Activated CD8-positive, alpha-beta T cell treated with anti-CD3 and anti-CD28 coated beads, Interleukin-2, amount 10 ng/mL, durations not matched to agents 7 days and 5 days (primary cell): ENCODE measurements at regions not wholly inside any gene's neighbourhood (a gene's known extent, or its start where the extent isn't known, plus 50 kb on each side); places are given as distances from the start of the nearest gene placed in this dataset.

Experiments used
- ATAC-seq: fragments of 150-1000 bp; cut with Tn5 transposase; one replicate; pipeline ENCODE4 v1.10.0; 2021; ENCODE audit warnings: moderate library complexity
- CTCF ChIA-PET: fragments of 350-600 bp; sonication (Branson Sonifier 250); formaldehyde crosslinking; loops from one replicate; lab custom pipeline; 2021; ENCODE audit warnings: antibody characterized with exemption; lab: Charles Lee
- POLR2A ChIA-PET: fragments of 350-600 bp; sonication (Branson Sonifier 250); formaldehyde crosslinking; loops from one replicate; lab custom pipeline; 2021; ENCODE audit warnings: antibody characterized with exemption; lab: Charles Lee
- DNase-seq: peaks from one replicate; pipeline ENCODE4 v3.0.0-alpha.2; 2020
- H3K27ac Mint-ChIP-seq: one replicate; pipeline ENCODE4 v1.8.0; 2021; ENCODE audit warnings: mild to moderate bottlenecking, mixed read lengths
- H3K27me3 Mint-ChIP-seq: one replicate; pipeline ENCODE4 v1.8.0; 2021; ENCODE audit warnings: low read depth, mixed read lengths
- H3K36me3 Mint-ChIP-seq: one replicate; pipeline ENCODE4 v1.8.0; 2021; ENCODE audit warnings: low read depth, mixed read lengths
- H3K4me1 Mint-ChIP-seq: one replicate; pipeline ENCODE4 v1.8.0; 2021; ENCODE audit warnings: low read depth, mixed read lengths
- H3K4me3 Mint-ChIP-seq: one replicate; pipeline ENCODE4 v1.8.0; 2021; ENCODE audit warnings: mild to moderate bottlenecking, mixed read lengths
- H3K9me3 Mint-ChIP-seq: one replicate; pipeline ENCODE4 v1.8.0; 2022; ENCODE audit warnings: mixed read lengths; ENCODE audit not compliant: insufficient read depth

DNA sequence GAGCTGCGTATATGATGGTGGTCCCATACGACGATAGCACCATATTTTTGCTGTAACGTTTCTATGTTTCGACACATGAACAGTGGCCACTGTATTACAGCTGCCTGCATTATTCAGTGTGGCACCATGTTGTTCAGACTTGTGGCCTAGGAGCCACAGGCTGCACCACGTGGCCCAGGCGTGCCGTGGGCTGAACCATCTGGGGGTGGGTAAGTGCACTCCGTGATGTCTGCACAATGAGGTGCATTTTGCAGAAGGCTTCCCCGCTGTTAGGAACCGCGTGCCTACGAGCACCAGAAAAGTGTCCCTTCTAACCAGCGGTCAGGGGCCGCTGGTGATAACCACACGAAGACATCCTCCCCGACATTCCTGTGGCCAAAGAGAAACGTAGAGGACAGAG lies 433.7 kb upstream of the MYT1L start:
- Mint-ChIP-seq H3K9me3 (no peaks in the 10 kb centered on the region), H3K36me3 (no peaks in the 10 kb centered on the region), H3K27ac (no peak overlapping the region), H3K27me3 (no peaks in the 10 kb centered on the region), H3K4me1 (no peaks in the 10 kb centered on the region), H3K4me3 (no peak overlapping the region)
- DNase-seq (no peak), ATAC-seq (no peak)
- ChIA-PET CTCF (no interaction called here), POLR2A (no interaction called here)

DNA sequence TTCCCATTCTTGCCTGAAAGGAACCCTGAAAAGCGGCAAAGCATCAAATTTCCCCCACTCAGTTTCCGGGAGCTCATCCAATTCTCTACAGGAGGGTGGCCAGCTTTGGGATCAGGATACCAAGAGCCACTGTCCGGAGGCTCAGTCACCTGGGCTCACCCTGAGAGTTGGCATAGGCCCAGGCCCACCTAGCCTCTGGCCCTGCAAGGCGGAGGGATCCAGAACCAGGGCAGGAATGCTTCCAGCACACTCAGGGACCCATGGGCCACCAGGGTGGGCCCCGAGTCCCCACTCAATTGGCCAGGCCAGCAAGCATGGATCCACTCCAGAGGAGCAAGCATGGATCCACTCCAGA lies 432.9 kb upstream of the MYT1L start:
- no peaks in the 10 kb centered on the region for H3K9me3 Mint-ChIP-seq
- no peak for DNase-seq
- H3K4me1 Mint-ChIP-seq = no peaks in the 10 kb centered on the region
- no peak overlapping the region for H3K27ac Mint-ChIP-seq
- ATAC-seq = no peak
- no peaks in the 10 kb centered on the region for H3K36me3 Mint-ChIP-seq
- H3K27me3 Mint-ChIP-seq = no peaks in the 10 kb centered on the region
- H3K4me3 Mint-ChIP-seq = no peak overlapping the region
- POLR2A ChIA-PET = no interaction called here
- CTCF ChIA-PET = no interaction called here

DNA sequence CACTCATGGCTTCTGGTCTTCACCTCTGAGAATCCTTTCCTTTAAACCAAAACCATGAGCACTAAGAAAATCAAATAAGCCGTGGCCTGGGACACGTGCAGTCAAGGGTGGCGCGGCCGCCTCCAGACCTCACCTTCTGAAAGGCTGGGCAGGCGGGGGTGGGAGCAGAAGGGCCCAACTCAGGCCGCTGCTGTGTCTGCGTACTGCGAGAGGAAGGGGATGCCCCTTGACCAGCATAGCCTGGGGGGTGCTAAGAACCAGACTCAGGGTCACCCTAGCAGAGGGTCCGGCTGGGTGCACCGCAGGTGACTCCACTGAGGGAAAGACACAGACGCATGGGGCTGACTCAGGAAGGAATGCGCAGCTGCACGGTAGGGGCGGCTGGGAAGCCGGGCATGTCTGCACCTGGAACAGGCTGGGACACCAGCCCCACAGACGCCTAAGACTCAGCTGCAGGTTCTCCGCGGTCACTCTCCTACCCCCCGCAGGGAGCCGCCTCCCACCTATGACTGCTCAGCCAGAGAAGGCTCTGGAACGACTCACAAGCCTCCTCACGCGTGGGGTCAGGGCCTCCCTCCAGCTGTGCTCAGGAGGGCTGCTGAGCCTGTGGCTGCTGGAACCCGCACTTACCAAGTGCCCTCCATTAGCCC lies 432.4 kb upstream of the MYT1L start:
- H3K4me3 Mint-ChIP-seq = no peak overlapping the region

DNA sequence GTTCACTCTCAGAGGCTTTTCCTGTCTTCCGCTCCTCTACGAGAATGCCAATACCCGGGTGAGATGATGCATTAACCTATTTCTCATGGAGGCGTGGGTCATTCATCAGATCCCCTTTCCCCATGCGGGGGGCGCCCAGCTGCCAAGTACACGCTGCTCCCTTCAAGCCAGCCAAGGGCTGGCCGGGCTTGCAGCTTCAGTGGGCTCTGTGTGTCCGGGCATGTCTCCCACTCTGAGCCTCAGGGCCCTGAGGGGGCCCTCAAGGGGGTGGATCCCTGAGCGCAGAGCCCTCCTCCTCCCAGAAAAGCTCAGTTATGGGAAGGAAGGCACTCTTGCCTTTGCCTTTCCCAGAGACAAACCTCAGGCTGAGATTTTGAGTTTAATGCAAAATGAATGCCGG lies 431.8 kb upstream of the MYT1L start:
- CTCF ChIA-PET = no interaction called here
- Mint-ChIP-seq H3K4me3 (no peak overlapping the region), H3K9me3 (no peaks in the 10 kb centered on the region), H3K27ac (no peak overlapping the region), H3K27me3 (no peaks in the 10 kb centered on the region), H3K4me1 (no peaks in the 10 kb centered on the region), H3K36me3 (no peaks in the 10 kb centered on the region)
- no peak for DNase-seq
- POLR2A ChIA-PET = no interaction called here
- no peak for ATAC-seq

More for the DNA sequence above, 432.4 kb upstream of the MYT1L start:
- H3K27me3 Mint-ChIP-seq = no peaks in the 10 kb centered on the region
- ChIA-PET CTCF (no interaction called here), POLR2A (no interaction called here)
- no peaks in the 10 kb centered on the region for H3K4me1 Mint-ChIP-seq
- H3K36me3 Mint-ChIP-seq = no peaks in the 10 kb centered on the region
- no peak for DNase-seq
- no peak overlapping the region for H3K27ac Mint-ChIP-seq
- H3K9me3 Mint-ChIP-seq = no peaks in the 10 kb centered on the region
- ATAC-seq = no peak

DNA sequence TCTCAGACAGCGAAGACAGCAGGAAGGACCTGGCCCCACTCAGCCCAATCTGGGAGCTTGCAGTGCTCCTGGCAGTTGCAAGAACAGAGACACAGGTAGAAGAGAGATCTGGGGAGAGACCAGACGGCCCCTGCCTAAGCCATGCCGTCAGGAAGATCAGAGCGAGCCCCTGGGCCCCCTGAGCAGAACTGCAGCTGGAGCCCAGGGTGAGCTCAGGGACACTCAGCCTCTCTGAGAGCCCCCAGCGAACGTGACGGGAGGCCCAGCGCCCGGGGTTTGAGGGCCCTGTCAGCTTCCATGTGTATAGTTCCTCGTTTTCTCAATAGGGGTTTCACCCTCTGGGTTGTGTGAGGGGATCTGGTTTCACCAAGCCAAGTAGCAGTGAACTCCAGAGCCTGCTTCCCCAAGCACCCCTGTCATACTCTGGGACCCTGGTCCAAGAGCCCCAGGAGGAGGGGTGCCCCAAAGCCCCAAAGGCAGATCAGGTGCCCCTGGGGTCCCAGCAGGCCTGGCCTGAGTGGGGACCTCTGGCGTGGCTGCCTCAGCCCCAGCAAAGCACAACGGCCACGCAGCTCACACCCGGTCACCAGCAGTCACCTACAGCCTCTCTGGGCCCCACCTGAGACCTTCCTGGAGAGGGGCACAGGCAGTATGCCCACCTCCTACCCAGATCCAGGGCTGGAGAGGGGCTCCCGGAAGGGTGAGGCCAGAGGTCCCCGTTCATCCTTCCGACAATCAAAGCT lies 431.3 kb upstream of the MYT1L start:
- no peak for ATAC-seq
- no peak overlapping the region for H3K4me3 Mint-ChIP-seq
- H3K27ac Mint-ChIP-seq = no peak overlapping the region
- ChIA-PET CTCF (no interaction called here), POLR2A (no interaction called here)
- H3K4me1 Mint-ChIP-seq = no peaks in the 10 kb centered on the region
- H3K27me3 Mint-ChIP-seq = no peaks in the 10 kb centered on the region
- H3K36me3 Mint-ChIP-seq = no peaks in the 10 kb centered on the region
- no peaks in the 10 kb centered on the region for H3K9me3 Mint-ChIP-seq
- DNase-seq = no peak

DNA sequence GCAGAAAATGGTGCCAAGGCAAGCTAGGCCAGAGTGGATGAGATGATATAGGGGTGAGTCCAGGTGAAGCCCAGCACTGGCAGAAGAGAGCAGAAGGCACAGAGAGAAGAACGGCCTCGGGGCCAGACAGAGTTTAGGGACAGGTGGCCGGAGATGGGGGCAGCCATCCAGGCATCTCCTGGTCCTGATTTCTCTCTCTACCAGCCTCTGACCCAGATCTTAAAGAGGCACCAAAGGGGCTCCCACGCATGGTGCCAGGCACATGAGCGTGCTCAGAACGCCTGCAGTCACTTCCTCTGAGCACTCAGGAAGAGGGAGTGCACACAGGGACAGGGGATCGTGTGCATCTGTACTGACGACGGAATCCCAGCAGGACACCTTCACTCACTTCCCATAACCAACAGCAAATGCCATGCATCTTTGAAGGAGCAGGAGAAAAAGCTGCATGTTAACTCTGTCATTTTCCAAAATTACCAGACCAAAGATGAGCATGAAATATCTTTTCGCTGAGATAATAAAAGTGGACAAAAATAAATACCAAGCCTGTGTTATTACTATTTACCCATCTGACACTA lies 427.8 kb upstream of the MYT1L start:
- CTCF ChIA-PET = no interaction called here
- no peaks in the 10 kb centered on the region for H3K27me3 Mint-ChIP-seq

DNA sequence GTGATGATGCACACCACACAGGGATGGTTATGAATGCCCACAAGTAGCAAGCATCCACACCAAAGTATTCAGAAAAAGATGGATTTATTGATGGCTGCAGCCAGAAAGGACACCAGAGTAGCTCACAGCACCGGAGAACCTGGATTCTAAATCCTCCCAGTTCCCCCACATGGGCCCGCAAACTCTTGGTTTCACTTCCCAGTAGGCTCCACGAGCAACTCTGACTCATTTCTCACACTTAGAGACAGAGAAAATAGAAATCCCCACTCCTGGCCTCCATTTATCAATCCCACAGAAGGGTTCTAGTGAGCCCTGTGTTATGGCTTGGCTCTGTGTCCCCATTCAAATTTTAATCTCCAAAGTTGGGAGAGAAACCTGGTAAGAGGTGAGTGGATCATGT lies 426.7 kb upstream of the MYT1L start:
- Mint-ChIP-seq H3K9me3 (no peaks in the 10 kb centered on the region), H3K27me3 (no peaks in the 10 kb centered on the region), H3K27ac (no peak overlapping the region), H3K36me3 (no peaks in the 10 kb centered on the region), H3K4me3 (no peak overlapping the region), H3K4me1 (no peaks in the 10 kb centered on the region)
- ATAC-seq (no peak), DNase-seq (no peak)
- ChIA-PET POLR2A (no interaction called here), CTCF (no interaction called here)

More for the DNA sequence above, 427.8 kb upstream of the MYT1L start:
- Mint-ChIP-seq H3K9me3 (no peaks in the 10 kb centered on the region), H3K4me3 (no peak overlapping the region), H3K36me3 (no peaks in the 10 kb centered on the region), H3K27ac (no peak overlapping the region), H3K4me1 (no peaks in the 10 kb centered on the region)
- no peak for ATAC-seq
- DNase-seq = no peak
- POLR2A ChIA-PET = no interaction called here

DNA sequence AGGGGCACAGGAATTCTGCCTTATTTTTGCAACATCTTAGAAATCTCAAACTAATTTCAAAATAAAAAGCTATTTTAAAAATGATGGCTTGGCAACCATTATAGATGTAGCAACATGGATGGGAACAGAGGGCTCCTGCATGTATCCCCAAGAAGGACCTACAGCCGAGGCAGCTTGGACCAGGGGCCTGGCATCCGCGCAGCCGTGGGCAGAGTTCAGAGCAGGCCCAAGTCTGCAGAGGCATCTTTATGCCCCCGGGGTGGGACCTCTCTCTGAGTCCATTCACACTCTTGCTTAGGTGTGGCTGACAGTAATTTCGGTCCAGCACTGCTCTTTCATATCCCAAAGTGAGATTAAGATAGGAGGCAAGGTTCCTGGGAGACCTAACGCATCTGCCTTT lies 425.8 kb upstream of the MYT1L start:
- ChIA-PET POLR2A (no interaction called here), CTCF (no interaction called here)
- H3K36me3 Mint-ChIP-seq = no peaks in the 10 kb centered on the region
- ATAC-seq (no peak), DNase-seq (no peak)
- H3K27me3 Mint-ChIP-seq = no peaks in the 10 kb centered on the region
- no peak overlapping the region for H3K4me3 Mint-ChIP-seq
- H3K9me3 Mint-ChIP-seq = no peaks in the 10 kb centered on the region
- no peaks in the 10 kb centered on the region for H3K4me1 Mint-ChIP-seq
- H3K27ac Mint-ChIP-seq = no peak overlapping the region

DNA sequence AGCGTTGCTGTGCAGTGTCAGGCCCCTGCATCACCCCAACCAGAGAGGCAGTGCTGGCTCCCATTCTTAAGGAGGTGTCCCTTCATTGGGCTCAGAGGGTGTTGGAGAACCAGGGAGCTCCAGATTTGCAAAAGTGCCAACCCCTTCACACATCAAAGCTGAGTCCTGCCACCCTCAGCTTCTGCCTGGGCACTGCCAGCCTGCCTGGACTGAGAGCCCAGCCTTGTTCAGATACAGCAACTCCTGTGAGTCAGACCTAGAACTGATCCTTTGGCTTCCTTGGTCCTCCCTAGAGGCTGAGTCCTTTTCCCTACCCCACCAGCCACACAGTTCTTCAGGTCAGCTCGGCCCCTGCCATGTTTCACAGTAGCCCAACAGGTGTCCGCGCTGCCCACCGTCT lies 424.9 kb upstream of the MYT1L start:
- no peaks in the 10 kb centered on the region for H3K36me3 Mint-ChIP-seq
- ATAC-seq (no peak), DNase-seq (no peak)
- H3K9me3 Mint-ChIP-seq = peaks cover 8% of the 10 kb centered on the region
- POLR2A ChIA-PET = no interaction called here
- no peak overlapping the region for H3K4me3 Mint-ChIP-seq
- CTCF ChIA-PET = no interaction called here
- no peaks in the 10 kb centered on the region for H3K27me3 Mint-ChIP-seq
- H3K4me1 Mint-ChIP-seq = no peaks in the 10 kb centered on the region
- H3K27ac Mint-ChIP-seq = no peak overlapping the region

DNA sequence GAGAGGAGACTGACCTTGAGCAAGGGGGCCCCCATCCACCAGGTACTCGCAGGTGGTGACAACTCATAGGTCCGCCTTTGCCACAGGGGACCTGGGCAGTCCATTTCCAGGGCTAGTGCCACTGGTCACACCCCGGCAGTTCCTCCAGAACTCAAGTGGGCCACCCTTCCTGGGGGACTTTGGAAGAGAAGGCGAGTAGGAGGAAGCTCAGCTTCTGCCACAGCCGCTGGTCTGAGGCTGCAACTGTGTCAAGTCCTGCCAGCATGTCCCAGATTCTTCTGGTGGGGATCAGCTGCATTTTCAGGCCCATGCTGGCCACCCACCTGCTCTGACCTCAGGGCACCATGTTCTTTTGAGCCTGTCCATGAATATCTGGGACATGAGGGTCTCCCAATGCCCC lies 423.9 kb upstream of the MYT1L start:
- Mint-ChIP-seq H3K4me3 (no peak overlapping the region), H3K4me1 (no peaks in the 10 kb centered on the region), H3K36me3 (no peaks in the 10 kb centered on the region), H3K27ac (no peak overlapping the region), H3K9me3 (peaks cover 10% of the 10 kb centered on the region), H3K27me3 (no peaks in the 10 kb centered on the region)
- DNase-seq (no peak), ATAC-seq (no peak)
- ChIA-PET CTCF (no interaction called here), POLR2A (no interaction called here)

DNA sequence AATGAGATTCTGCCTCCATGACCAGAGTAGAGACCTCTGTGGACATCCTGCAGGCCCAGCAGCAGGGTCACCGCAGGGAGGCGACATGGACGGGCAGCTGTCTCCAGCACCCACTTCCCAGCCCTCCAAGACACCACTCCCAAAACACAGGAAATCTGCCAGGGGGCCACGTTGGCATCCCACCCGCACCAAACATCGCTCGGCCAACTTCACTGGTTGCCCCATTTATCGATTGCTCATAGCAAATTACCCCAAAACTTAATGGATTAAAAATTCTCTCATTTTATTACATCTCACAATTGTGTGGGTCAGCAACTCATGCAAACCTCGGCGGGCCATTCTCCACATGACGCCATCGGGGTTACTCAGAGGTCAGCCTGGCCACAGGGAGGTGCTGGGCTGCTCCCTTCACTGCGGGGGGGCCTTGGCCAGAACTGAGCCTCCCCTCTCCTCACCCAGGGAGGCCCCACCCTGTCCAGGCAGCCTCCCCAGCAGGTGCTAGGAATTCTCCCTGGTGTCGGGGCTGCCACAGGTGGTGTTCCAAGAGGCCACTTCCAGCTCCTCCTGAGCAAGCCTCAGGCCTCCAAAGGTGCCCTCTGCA lies 420.7 kb upstream of the MYT1L start:
- POLR2A ChIA-PET = no interaction called here
- peaks cover 10% of the 10 kb centered on the region for H3K9me3 Mint-ChIP-seq
- DNase-seq (no peak), ATAC-seq (no peak)
- H3K27ac Mint-ChIP-seq = no peak overlapping the region
- H3K27me3 Mint-ChIP-seq = no peaks in the 10 kb centered on the region
- CTCF ChIA-PET = no interaction called here
- H3K36me3 Mint-ChIP-seq = no peaks in the 10 kb centered on the region
- H3K4me1 Mint-ChIP-seq = no peaks in the 10 kb centered on the region
- H3K4me3 Mint-ChIP-seq = no peak overlapping the region

DNA sequence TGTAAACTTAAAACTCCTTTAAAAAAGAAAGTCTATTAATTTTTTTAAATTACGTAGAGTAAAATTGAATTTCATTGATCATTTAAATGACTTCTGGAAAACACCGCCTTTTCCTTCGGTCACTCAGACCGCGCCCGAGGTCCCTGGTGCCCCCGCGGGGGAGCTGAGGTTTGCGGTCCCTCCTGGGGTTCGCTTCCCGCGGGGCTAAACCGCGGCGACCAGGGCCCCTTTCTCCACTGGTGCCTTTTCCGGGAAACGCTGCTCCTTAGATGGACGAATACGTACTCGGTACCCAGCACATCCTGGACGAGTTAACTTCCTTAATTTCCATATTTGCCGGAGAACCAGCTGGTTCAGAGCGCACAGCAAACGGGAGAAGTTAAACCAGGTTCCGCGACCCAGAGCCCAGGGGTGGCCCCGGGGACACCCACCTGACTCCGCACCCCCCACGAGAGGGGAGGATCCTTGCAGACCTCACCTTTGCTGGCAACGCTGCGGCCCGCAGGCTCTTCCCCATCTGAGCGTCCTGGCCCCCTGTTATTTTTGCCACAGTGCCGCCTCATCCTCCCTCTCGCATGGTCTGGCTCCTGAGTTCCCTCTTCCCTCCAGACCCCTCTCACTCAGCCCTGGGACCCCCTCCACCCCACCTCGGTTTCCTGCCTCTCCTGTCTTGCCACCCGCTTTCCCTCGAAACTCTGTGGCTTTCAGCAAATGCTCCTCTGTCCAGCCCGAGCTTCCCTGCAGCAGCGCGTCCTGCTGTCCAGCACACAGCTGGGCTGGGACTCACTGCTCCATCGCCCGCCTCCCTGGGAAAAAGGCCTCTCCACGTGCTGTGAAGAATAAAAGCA lies 420.0 kb upstream of the MYT1L start:
- Mint-ChIP-seq H3K36me3 (no peaks in the 10 kb centered on the region), H3K9me3 (peaks cover 10% of the 10 kb centered on the region), H3K27me3 (no peaks in the 10 kb centered on the region), H3K4me3 (no peak overlapping the region), H3K27ac (no peak overlapping the region), H3K4me1 (no peaks in the 10 kb centered on the region)
- DNase-seq = no peak
- POLR2A ChIA-PET = no interaction called here
- CTCF ChIA-PET = no interaction called here
- no peak for ATAC-seq
